HG03520 (cell line): ENCODE measurements at regions not wholly inside any gene's neighbourhood (a gene's known extent, or its start where the extent isn't known, plus 50 kb on each side); places are given as distances from the start of the nearest gene placed in this dataset.

Experiments
- ATAC-seq: cut with Tn5 transposase; IDR thresholded peaks from one replicate; pipeline ENCODE4 v1.9.1; 2021; ENCODE audit warnings: mild to moderate bottlenecking, moderate library complexity; ENCODE audit not compliant: unreplicated experiment

- ATAC-seq, result no peak
Measured at GRCh38 chr16:85306793-85307551, 194.7 kb upstream of the CIBAR2 start.

GRCh38 chr16:85307552-85308364 is 195.5 kb upstream of the CIBAR2 start:
- no peak for ATAC-seq

GRCh38 chr16:85308611-85309540 is 196.6 kb upstream of the CIBAR2 start:
- ATAC-seq, result no peak

GRCh38 chr16:85309656-85310587 is 197.7 kb upstream of the CIBAR2 start:
- ATAC-seq, result no peak

GRCh38 chr16:85310868-85311585 is 198.8 kb upstream of the CIBAR2 start:
- ATAC-seq, result no peak

GRCh38 chr16:85311741-85312140 is 199.5 kb upstream of the CIBAR2 start:
- ATAC-seq, result no peak

- no peak for ATAC-seq
Measured at GRCh38 chr16:85312174-85312573, 199.9 kb upstream of the CIBAR2 start.

GRCh38 chr16:85312642-85313525 is 200.6 kb upstream of the CIBAR2 start:
- no peak for ATAC-seq

- ATAC-seq, result no peak
Measured at GRCh38 chr16:85313526-85314301, 201.4 kb upstream of the CIBAR2 start.

GRCh38 chr16:85314512-85314971 is 202.3 kb upstream of the CIBAR2 start:
- no peak for ATAC-seq

- no peak for ATAC-seq
Measured at GRCh38 chr16:85315866-85316265, 203.6 kb upstream of the CIBAR2 start.

GRCh38 chr16:85316321-85316919 is 204.1 kb upstream of the CIBAR2 start:
- ATAC-seq, result no peak

- no peak for ATAC-seq
Measured at GRCh38 chr16:85316944-85317343, 204.7 kb upstream of the CIBAR2 start.

- no peak for ATAC-seq
Measured at GRCh38 chr16:85317704-85318103, 205.4 kb upstream of the CIBAR2 start.

- ATAC-seq, result no peak
Measured at GRCh38 chr16:85319208-85319983, 207.1 kb upstream of the CIBAR2 start.

GRCh38 chr16:85319984-85320440 is 207.7 kb upstream of the CIBAR2 start:
- no peak for ATAC-seq
